22Rv1 (cell line): ENCODE measurements at regions not wholly inside any gene's neighbourhood (a gene's known extent, or its start where the extent isn't known, plus 50 kb on each side); places are given as distances from the start of the nearest gene placed in this dataset.

Experiments used
- ZFX ChIP-seq: fragments of 450-650 bp; IDR thresholded peaks from 2 replicates; pipeline ENCODE4 v1.6.1; 2017; ENCODE audit warnings: antibody characterized with exemption, borderline replicate concordance
- TF ChIP-seq, protein P1 (sequence below): fragments of 450-650 bp; IDR thresholded peaks from 2 replicates; pipeline ENCODE4 v1.5.1; 2017; ENCODE audit warnings: mild to moderate bottlenecking

DNA sequence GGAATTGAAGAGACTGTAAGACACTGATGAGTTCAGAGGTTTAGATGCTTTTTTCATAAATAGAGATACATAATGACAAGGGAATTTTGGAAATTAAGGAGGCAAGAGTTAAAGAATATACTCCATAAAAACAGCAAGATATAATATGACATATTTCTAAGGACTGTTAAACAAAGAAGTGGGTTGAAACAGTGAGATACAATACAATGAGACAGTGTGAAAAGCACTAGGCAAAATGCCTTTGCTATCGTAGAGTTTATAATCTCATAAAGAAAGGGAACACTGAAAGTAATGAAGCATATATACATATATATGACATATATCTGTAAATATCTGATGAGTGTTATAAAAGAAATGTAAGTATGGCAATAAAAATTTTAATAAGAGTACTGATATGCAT lies 1496.2 kb downstream of the TECRL start:
- TF ChIP-seq, protein P1, sequence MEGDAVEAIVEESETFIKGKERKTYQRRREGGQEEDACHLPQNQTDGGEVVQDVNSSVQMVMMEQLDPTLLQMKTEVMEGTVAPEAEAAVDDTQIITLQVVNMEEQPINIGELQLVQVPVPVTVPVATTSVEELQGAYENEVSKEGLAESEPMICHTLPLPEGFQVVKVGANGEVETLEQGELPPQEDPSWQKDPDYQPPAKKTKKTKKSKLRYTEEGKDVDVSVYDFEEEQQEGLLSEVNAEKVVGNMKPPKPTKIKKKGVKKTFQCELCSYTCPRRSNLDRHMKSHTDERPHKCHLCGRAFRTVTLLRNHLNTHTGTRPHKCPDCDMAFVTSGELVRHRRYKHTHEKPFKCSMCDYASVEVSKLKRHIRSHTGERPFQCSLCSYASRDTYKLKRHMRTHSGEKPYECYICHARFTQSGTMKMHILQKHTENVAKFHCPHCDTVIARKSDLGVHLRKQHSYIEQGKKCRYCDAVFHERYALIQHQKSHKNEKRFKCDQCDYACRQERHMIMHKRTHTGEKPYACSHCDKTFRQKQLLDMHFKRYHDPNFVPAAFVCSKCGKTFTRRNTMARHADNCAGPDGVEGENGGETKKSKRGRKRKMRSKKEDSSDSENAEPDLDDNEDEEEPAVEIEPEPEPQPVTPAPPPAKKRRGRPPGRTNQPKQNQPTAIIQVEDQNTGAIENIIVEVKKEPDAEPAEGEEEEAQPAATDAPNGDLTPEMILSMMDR, result no peak
- no peak for TF ChIP-seq ZFX
